ENCODE measurements at regions not wholly inside any gene's neighbourhood (a gene's known extent, or its start where the extent isn't known, plus 50 kb on each side); places are given as distances from the start of the nearest gene placed in this dataset.

DNA sequence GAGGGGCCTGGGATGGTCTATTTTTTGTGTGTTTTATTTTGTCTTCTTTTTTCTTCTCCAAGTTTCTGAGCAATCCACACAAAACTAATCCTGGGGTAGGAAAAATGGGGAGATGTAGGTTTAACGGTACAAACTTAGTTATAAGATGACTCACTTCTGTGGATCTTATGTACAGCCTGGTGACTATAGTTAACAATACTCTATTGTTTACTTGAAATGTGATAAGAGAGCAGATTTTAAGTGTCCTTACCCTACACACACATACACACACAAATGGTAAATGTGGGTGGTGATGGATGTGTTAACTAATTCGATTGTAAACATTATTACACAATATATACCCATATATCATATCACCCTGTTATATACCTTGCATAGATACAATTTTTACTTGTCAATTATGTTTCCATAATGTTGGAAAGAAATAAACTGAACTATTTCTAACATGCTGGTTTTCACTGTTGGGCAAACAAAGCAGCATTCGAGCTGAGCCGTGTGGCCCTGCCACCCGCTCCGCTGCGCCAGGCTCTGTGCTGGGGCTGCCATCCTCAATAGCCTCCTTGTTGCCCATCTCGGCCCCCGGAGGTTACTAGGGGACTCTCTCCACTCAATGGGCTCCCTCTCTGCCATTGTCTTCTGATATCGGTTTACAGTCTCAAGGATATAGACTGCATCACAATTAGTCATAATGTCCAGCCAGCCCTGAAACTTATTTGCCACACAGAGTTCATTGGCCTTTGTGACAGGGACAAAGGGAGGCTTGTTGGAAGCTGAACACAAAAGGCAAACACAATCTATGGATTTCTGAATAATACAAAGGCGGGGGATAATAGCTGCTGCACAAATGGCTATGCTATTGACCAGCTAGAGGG is 380.3 kb upstream of the MAF start:
- Mint-ChIP-seq H3K27ac (no peak overlapping the region), H3K9me3 (no peaks in the 10 kb centered on the region), H3K4me3 (no peak overlapping the region), H3K36me3 (ENCODE audit: insufficient read depth in 1 of 3, low read depth in 3 of 3) (no peaks in the 10 kb centered on the region), H3K4me1 (no peaks in the 10 kb centered on the region), H3K27me3 (ENCODE audit: low read depth) (no peaks in the 10 kb centered on the region; the same call in 1 of the 2 replicates)
- no peak overlapping the region for H2BK15ac ChIP-seq (ENCODE audit: low read depth, low read length)
- no peak overlapping the region for H3K9ac ChIP-seq (ENCODE audit: extremely low read depth, insufficient read length, low read length)
- H4K8ac ChIP-seq (replicated peaks; ENCODE audit: insufficient read length, low read depth, low read length): no peak overlapping the region
- no peaks in the 10 kb centered on the region for H3K27me3 ChIP-seq (ENCODE audit: insufficient read depth, low read length)
- no peak overlapping the region for H2BK5ac ChIP-seq (ENCODE audit: insufficient read length, low read length)
- no peak overlapping the region for H3K14ac ChIP-seq (ENCODE audit: insufficient read depth, low read length)
- no peak overlapping the region for H2BK20ac ChIP-seq (ENCODE audit: low read depth, low read length, poor library complexity, severe bottlenecking)
- H3K56ac ChIP-seq (ENCODE audit: insufficient read length, low read depth, low read length): no peak overlapping the region
- H2BK12ac ChIP-seq (ENCODE audit: insufficient read length, low read depth, low read length): no peak overlapping the region
- WGBS (ENCODE audit: extremely low coverage, insufficient read length, low lambda C conversion rate): no CpG with 5 or more reads among the region's 11 CpGs
- no peaks in the 10 kb centered on the region for H3K23me2 ChIP-seq (ENCODE audit: insufficient read length, low read depth, low read length, poor library complexity, severe bottlenecking)
- H3K9me3 ChIP-seq (ENCODE audit: control insufficient read depth, low read depth, low read length): no peaks in the 10 kb centered on the region
- H3K4me1 ChIP-seq (ENCODE audit: insufficient read depth, low read length): no peaks in the 10 kb centered on the region
- no peak overlapping the region for H4K5ac ChIP-seq (ENCODE audit: insufficient read length, low read depth, low read length)
- no peaks in the 10 kb centered on the region for H4K20me1 ChIP-seq (ENCODE audit: control insufficient read depth, insufficient read depth, insufficient read length)
- no peak overlapping the region for H3K23ac ChIP-seq (ENCODE audit: insufficient read length, low read depth, low read length)
- DNase-seq: no peak
- H3T11ph ChIP-seq (ENCODE audit: low read length): no peak overlapping the region
- no peak overlapping the region for H3K4me2 ChIP-seq (ENCODE audit: insufficient read depth, insufficient read length, low read length)
- H3K27ac ChIP-seq (ENCODE audit: insufficient read length, low read depth, low read length): no peak overlapping the region
- H2AFZ ChIP-seq (ENCODE audit: low read length): no peak overlapping the region
- H3K18ac ChIP-seq (ENCODE audit: insufficient read length, low read depth, low read length): no peak overlapping the region
- H3K4ac ChIP-seq (ENCODE audit: low read depth, low read length): no peak overlapping the region
- H4K91ac ChIP-seq (ENCODE audit: insufficient read length, low read depth, low read length): no peak overlapping the region
- TF ChIP-seq, protein P1, sequence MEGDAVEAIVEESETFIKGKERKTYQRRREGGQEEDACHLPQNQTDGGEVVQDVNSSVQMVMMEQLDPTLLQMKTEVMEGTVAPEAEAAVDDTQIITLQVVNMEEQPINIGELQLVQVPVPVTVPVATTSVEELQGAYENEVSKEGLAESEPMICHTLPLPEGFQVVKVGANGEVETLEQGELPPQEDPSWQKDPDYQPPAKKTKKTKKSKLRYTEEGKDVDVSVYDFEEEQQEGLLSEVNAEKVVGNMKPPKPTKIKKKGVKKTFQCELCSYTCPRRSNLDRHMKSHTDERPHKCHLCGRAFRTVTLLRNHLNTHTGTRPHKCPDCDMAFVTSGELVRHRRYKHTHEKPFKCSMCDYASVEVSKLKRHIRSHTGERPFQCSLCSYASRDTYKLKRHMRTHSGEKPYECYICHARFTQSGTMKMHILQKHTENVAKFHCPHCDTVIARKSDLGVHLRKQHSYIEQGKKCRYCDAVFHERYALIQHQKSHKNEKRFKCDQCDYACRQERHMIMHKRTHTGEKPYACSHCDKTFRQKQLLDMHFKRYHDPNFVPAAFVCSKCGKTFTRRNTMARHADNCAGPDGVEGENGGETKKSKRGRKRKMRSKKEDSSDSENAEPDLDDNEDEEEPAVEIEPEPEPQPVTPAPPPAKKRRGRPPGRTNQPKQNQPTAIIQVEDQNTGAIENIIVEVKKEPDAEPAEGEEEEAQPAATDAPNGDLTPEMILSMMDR (conservative IDR thresholded peaks at IDR 0.05): no peak
- H3K79me1 ChIP-seq (ENCODE audit: insufficient read depth, low read depth, low read length, poor library complexity, severe bottlenecking): no peaks in the 10 kb centered on the region
- H3K79me2 ChIP-seq (ENCODE audit: insufficient read depth, low read length): no peaks in the 10 kb centered on the region
- H2BK120ac ChIP-seq (ENCODE audit: low read depth, low read length, poor library complexity, severe bottlenecking): no peak overlapping the region
- H2AK5ac ChIP-seq (ENCODE audit: insufficient read length, low read length): no peak overlapping the region

Measured in H9 (cell line).